ENCODE measurements at regions not wholly inside any gene's neighbourhood (a gene's known extent, or its start where the extent isn't known, plus 50 kb on each side); places are given as distances from the start of the nearest gene placed in this dataset.
"Not testable (repeated sequence)": the region's sequence is repeated elsewhere in the genome, so short reads cannot be mapped to it uniquely, and the experiment has no call there.

GRCh38 chrX:151042842-151043241 lies 59.7 kb downstream of the HMGB3 start:
- no peaks in the 10 kb centered on the region for H3K36me3 ChIP-seq (ENCODE audit: insufficient read depth, low read length)
- no peaks in the 10 kb centered on the region for H3K4me1 ChIP-seq (ENCODE audit: insufficient read depth, low read length)
- no peaks in the 10 kb centered on the region for H3K9me3 ChIP-seq (ENCODE audit: control insufficient read depth, insufficient read depth, low read length)
- no peak overlapping the region for H3K9ac ChIP-seq (ENCODE audit: low read depth, low read length)

- not testable (repeated sequence) for H3K9ac ChIP-seq (ENCODE audit: low read depth, low read length); H3K4me1 ChIP-seq (ENCODE audit: insufficient read depth, low read length); H3K36me3 ChIP-seq (ENCODE audit: insufficient read depth, low read length); H3K9me3 ChIP-seq (ENCODE audit: control insufficient read depth, insufficient read depth, low read length)
Observed at GRCh38 chrX:151066373-151066772, 83.2 kb downstream of the HMGB3 start.

GRCh38 chrX:151073767-151074166 lies 90.6 kb downstream of the HMGB3 start:
- Histone ChIP-seq H3K36me3 (ENCODE audit: insufficient read depth, low read length) (no peaks in the 10 kb centered on the region), H3K9me3 (ENCODE audit: control insufficient read depth, insufficient read depth, low read length) (no peaks in the 10 kb centered on the region; the same call in 1 of the 2 replicates), H3K9ac (ENCODE audit: low read depth, low read length) (no peak overlapping the region), H3K4me1 (ENCODE audit: insufficient read depth, low read length) (no peaks in the 10 kb centered on the region)

- H3K9me3 ChIP-seq (ENCODE audit: control insufficient read depth, insufficient read depth, low read length), result no peaks in the 10 kb centered on the region; the same call in 1 of the 2 replicates
- H3K9ac ChIP-seq (ENCODE audit: low read depth, low read length), result no peak overlapping the region
- no peaks in the 10 kb centered on the region for H3K36me3 ChIP-seq (ENCODE audit: insufficient read depth, low read length)
Observed at GRCh38 chrX:151081016-151081415, 95.4 kb upstream of the GPR50 start.

GRCh38 chrX:151082077-151082948 lies 94.1 kb upstream of the GPR50 start:
- H3K9ac ChIP-seq (ENCODE audit: low read depth, low read length), result peak overlapping the region; percentile 38
- H3K36me3 ChIP-seq (ENCODE audit: insufficient read depth, low read length), result no peaks in the 10 kb centered on the region
- H3K4me1 ChIP-seq (ENCODE audit: insufficient read depth, low read length), result no peaks in the 10 kb centered on the region
- no peaks in the 10 kb centered on the region; the same call in 1 of the 2 replicates for H3K9me3 ChIP-seq (ENCODE audit: control insufficient read depth, insufficient read depth, low read length)

More at GRCh38 chrX:151081016-151081415, 95.4 kb upstream of the GPR50 start:
- H3K4me1 ChIP-seq (ENCODE audit: insufficient read depth, low read length), result no peaks in the 10 kb centered on the region

- Histone ChIP-seq H3K9me3 (ENCODE audit: control insufficient read depth, insufficient read depth, low read length) (no peaks in the 10 kb centered on the region), H3K36me3 (ENCODE audit: insufficient read depth, low read length) (no peaks in the 10 kb centered on the region), H3K9ac (ENCODE audit: low read depth, low read length) (no peak overlapping the region), H3K4me1 (ENCODE audit: insufficient read depth, low read length) (no peaks in the 10 kb centered on the region)
Observed at GRCh38 chrX:151084454-151084853, 91.9 kb upstream of the GPR50 start.

GRCh38 chrX:151085207-151085606 lies 91.2 kb upstream of the GPR50 start:
- no peaks in the 10 kb centered on the region for H3K4me1 ChIP-seq (ENCODE audit: insufficient read depth, low read length)
- no peaks in the 10 kb centered on the region for H3K9me3 ChIP-seq (ENCODE audit: control insufficient read depth, insufficient read depth, low read length)
- H3K9ac ChIP-seq (ENCODE audit: low read depth, low read length), result no peak overlapping the region
- H3K36me3 ChIP-seq (ENCODE audit: insufficient read depth, low read length), result no peaks in the 10 kb centered on the region

GRCh38 chrX:151088221-151088620 lies 88.2 kb upstream of the GPR50 start:
- H3K36me3 ChIP-seq (ENCODE audit: insufficient read depth, low read length), result no peaks in the 10 kb centered on the region
- H3K9ac ChIP-seq (ENCODE audit: low read depth, low read length), result no peak overlapping the region
- H3K4me1 ChIP-seq (ENCODE audit: insufficient read depth, low read length), result no peaks in the 10 kb centered on the region
- H3K9me3 ChIP-seq (ENCODE audit: control insufficient read depth, insufficient read depth, low read length), result no peaks in the 10 kb centered on the region

GRCh38 chrX:151099001-151099400 lies 77.4 kb upstream of the GPR50 start:
- H3K4me1 ChIP-seq (ENCODE audit: insufficient read depth, low read length), result no peaks in the 10 kb centered on the region
- no peaks in the 10 kb centered on the region for H3K36me3 ChIP-seq (ENCODE audit: insufficient read depth, low read length)
- H3K9me3 ChIP-seq (ENCODE audit: control insufficient read depth, insufficient read depth, low read length), result no peaks in the 10 kb centered on the region
- H3K9ac ChIP-seq (ENCODE audit: low read depth, low read length), result no peak overlapping the region

- Histone ChIP-seq H3K9ac (ENCODE audit: low read depth, low read length) (no peak overlapping the region), H3K9me3 (ENCODE audit: control insufficient read depth, insufficient read depth, low read length) (no peaks in the 10 kb centered on the region), H3K4me1 (ENCODE audit: insufficient read depth, low read length) (no peaks in the 10 kb centered on the region), H3K36me3 (ENCODE audit: insufficient read depth, low read length) (no peaks in the 10 kb centered on the region)
Observed at GRCh38 chrX:151100799-151101198, 75.6 kb upstream of the GPR50 start.

- H3K4me1 ChIP-seq (ENCODE audit: insufficient read depth, low read length); H3K9me3 ChIP-seq (ENCODE audit: control insufficient read depth, insufficient read depth, low read length); H3K36me3 ChIP-seq (ENCODE audit: insufficient read depth, low read length); H3K9ac ChIP-seq (ENCODE audit: low read depth, low read length): not testable (repeated sequence)
Observed at GRCh38 chrX:151113200-151113599, 63.2 kb upstream of the GPR50 start.

Data from ES-I3 (cell line).